ENCODE measurements at regions not wholly inside any gene's neighbourhood (a gene's known extent, or its start where the extent isn't known, plus 50 kb on each side); places are given as distances from the start of the nearest gene placed in this dataset.
A peak's percentile ranks its signal among the peaks of the same experiment; 100 is the strongest.
"Not testable (repeated sequence)": the region's sequence is repeated elsewhere in the genome, so short reads cannot be mapped to it uniquely, and the experiment has no call there.

- TF ChIP-seq CTCF (IDR thresholded peaks at IDR 0.05), result no peak
- Histone ChIP-seq H3K27me3 (no peaks in the 10 kb centered on the region), H3K27ac (no peak overlapping the region), H3K9me3 (no peaks in the 10 kb centered on the region), H3K4me3 (no peak overlapping the region), H3K36me3 (no peaks in the 10 kb centered on the region), H3K4me1 (no peaks in the 10 kb centered on the region)
- intact Hi-C loops (cut with DNase I), result no loop called here
- WGBS, 2 donors, result 79 to 89% methylated on average over 15 of the region's 15 CpGs
- FAIRE-seq, result no peak
- ATAC-seq, result no peak
- DNase-seq, result no peak
These were observed 272.5 kb downstream of the SHOX start for GRCh38 chrX:903116-903515.

GRCh38 chrX:896256-896655, 265.7 kb downstream of the SHOX start:
- Histone ChIP-seq H3K9me3 (no peaks in the 10 kb centered on the region), H3K27ac (no peak overlapping the region), H3K4me1 (no peaks in the 10 kb centered on the region), H3K36me3 (no peaks in the 10 kb centered on the region), H3K27me3 (no peaks in the 10 kb centered on the region), H3K4me3 (no peak overlapping the region)
- TF ChIP-seq CTCF (IDR thresholded peaks at IDR 0.05), result no peak
- DNase-seq (no peak), ATAC-seq (no peak), FAIRE-seq (no peak)
- 57 to 67% methylated on average over 3 of the region's 3 CpGs for WGBS, 2 donors
- intact Hi-C loops (cut with DNase I), result no loop called here

GRCh38 chrX:889966-890651, 259.5 kb downstream of the SHOX start:
- Histone ChIP-seq H3K4me1 (no peaks in the 10 kb centered on the region), H3K36me3 (no peaks in the 10 kb centered on the region), H3K27ac (no peak overlapping the region), H3K4me3 (no peak overlapping the region), H3K27me3 (no peaks in the 10 kb centered on the region), H3K9me3 (no peaks in the 10 kb centered on the region)
- no peak for TF ChIP-seq CTCF (IDR thresholded peaks at IDR 0.05)
- DNase-seq, result no peak
- WGBS, 2 donors, result 59 to 62% methylated on average over 5 of the region's 5 CpGs
- no peak for ATAC-seq
- intact Hi-C loops (cut with DNase I), result no loop called here
- no peak for FAIRE-seq

- H3K4me3 ChIP-seq; ATAC-seq; H3K27ac ChIP-seq; H3K4me1 ChIP-seq; DNase-seq; H3K9me3 ChIP-seq; H3K36me3 ChIP-seq; H3K27me3 ChIP-seq; intact Hi-C loops (cut with DNase I); FAIRE-seq: not testable (repeated sequence)
- 80 to 86% methylated on average over 13 of the region's 13 CpGs for WGBS, 2 donors
These were observed 257.1 kb downstream of the SHOX start for GRCh38 chrX:887724-888123.

GRCh38 chrX:883588-883987, 253.0 kb downstream of the SHOX start:
- DNase-seq (no peak), FAIRE-seq (no peak), ATAC-seq (no peak)
- Histone ChIP-seq H3K9me3 (no peaks in the 10 kb centered on the region), H3K27me3 (no peaks in the 10 kb centered on the region), H3K36me3 (no peaks in the 10 kb centered on the region), H3K27ac (no peak overlapping the region), H3K4me1 (no peaks in the 10 kb centered on the region), H3K4me3 (no peak overlapping the region)
- no peak for TF ChIP-seq CTCF (IDR thresholded peaks at IDR 0.05)
- WGBS, 2 donors, result 32 to 33% methylated on average over 9 to 10 of the region's 10 CpGs
- intact Hi-C loops (cut with DNase I), result no loop called here

GRCh38 chrX:879756-880698, 249.4 kb downstream of the SHOX start:
- H3K4me1 ChIP-seq; DNase-seq; H3K4me3 ChIP-seq; H3K9me3 ChIP-seq; H3K36me3 ChIP-seq; intact Hi-C loops (cut with DNase I); H3K27ac ChIP-seq; H3K27me3 ChIP-seq; ATAC-seq: not testable (repeated sequence)
- FAIRE-seq, result peak; percentile 70
- WGBS, 2 donors, result 45 to 59% methylated on average over 11 of the region's 11 CpGs
